RWPE2 (cell line): ENCODE measurements at regions not wholly inside any gene's neighbourhood (a gene's known extent, or its start where the extent isn't known, plus 50 kb on each side); places are given as distances from the start of the nearest gene placed in this dataset.

Source experiments
- ATAC-seq: fragments of 200-7000 bp; cut with Tn5 transposase; 3 replicates; pipeline ENCODE4 v1.9.1; 2021; ENCODE audit warnings: low read depth
- DNase-seq: peaks from one replicate; pipeline ENCODE4 v3.0.0-alpha.2; 2020; ENCODE audit warnings: low spot score
- H3K27ac ChIP-seq: fragments of 450-650 bp; 2 replicates; pipeline ENCODE4 v1.5.1; 2017; ENCODE audit warnings: mild to moderate bottlenecking; ENCODE audit not compliant: poor library complexity, severe bottlenecking
- H3K27me3 ChIP-seq: fragments of 250-450 bp; sonication (Bioruptor Pico); 2 replicates; pipeline ENCODE4 v1.5.1; 2021; ENCODE audit warnings: mild to moderate bottlenecking, moderate library complexity; ENCODE audit not compliant: insufficient read depth, poor library complexity, severe bottlenecking
- H3K36me3 ChIP-seq: fragments of 250-450 bp; sonication (Bioruptor Pico); 2 replicates; pipeline ENCODE4 v1.5.1; 2020; ENCODE audit warnings: low read depth, mild to moderate bottlenecking, moderate library complexity
- H3K4me1 ChIP-seq: fragments of 250-450 bp; sonication (Bioruptor Pico); 2 replicates; pipeline ENCODE4 v1.5.1; 2021; ENCODE audit warnings: mild to moderate bottlenecking, moderate library complexity; ENCODE audit not compliant: insufficient read depth, poor library complexity, severe bottlenecking
- H3K4me3 ChIP-seq: fragments of 250-450 bp; sonication (Bioruptor Pico); 2 replicates; pipeline ENCODE4 v1.5.1; 2021; ENCODE audit warnings: mild to moderate bottlenecking, moderate library complexity; ENCODE audit not compliant: severe bottlenecking
- H3K9me3 ChIP-seq: fragments of 250-450 bp; sonication (Bioruptor Pico); 2 replicates; pipeline ENCODE4 v1.5.1; 2021; ENCODE audit warnings: mild to moderate bottlenecking, moderate library complexity; ENCODE audit not compliant: severe bottlenecking
- TF ChIP-seq, protein P1 (sequence below): fragments of 450-650 bp; IDR thresholded peaks from one replicate; pipeline ENCODE4 v1.5.1; 2017; ENCODE audit warnings: mild to moderate bottlenecking, moderate library complexity; ENCODE audit not compliant: poor library complexity, severe bottlenecking

GRCh38 chr6:164359441-164359840, 944.9 kb downstream of the QKI start:
- H3K9me3 ChIP-seq = no peaks in the 10 kb centered on the region
- no peak overlapping the region for H3K27ac ChIP-seq
- TF ChIP-seq, protein P1, sequence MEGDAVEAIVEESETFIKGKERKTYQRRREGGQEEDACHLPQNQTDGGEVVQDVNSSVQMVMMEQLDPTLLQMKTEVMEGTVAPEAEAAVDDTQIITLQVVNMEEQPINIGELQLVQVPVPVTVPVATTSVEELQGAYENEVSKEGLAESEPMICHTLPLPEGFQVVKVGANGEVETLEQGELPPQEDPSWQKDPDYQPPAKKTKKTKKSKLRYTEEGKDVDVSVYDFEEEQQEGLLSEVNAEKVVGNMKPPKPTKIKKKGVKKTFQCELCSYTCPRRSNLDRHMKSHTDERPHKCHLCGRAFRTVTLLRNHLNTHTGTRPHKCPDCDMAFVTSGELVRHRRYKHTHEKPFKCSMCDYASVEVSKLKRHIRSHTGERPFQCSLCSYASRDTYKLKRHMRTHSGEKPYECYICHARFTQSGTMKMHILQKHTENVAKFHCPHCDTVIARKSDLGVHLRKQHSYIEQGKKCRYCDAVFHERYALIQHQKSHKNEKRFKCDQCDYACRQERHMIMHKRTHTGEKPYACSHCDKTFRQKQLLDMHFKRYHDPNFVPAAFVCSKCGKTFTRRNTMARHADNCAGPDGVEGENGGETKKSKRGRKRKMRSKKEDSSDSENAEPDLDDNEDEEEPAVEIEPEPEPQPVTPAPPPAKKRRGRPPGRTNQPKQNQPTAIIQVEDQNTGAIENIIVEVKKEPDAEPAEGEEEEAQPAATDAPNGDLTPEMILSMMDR = no peak
- H3K4me1 ChIP-seq = no peaks in the 10 kb centered on the region
- H3K27me3 ChIP-seq = no peaks in the 10 kb centered on the region
- no peak overlapping the region for H3K4me3 ChIP-seq
- H3K36me3 ChIP-seq = no peaks in the 10 kb centered on the region
- DNase-seq (no peak), ATAC-seq (no peak)

DNA sequence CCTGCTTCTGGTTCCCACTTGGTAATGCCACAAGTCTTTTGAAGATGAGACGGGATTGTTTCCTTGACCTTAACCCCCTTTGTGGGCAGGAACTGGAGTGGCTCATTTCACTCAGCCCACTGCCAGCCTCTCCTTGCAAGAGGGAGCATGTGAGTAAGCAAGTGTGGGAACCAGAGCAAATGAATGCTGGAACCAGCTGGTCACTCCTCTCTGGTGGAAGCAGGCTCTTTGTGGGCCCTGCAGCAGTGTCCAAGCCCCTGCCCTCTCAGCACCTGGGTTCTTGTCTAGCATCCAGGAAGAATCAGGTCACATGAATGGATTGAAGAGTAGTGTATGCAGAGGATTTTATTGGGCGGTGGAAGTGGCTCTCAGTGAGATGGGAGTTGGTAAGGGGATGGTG, 944.5 kb downstream of the QKI start:
- TF ChIP-seq, protein P1 = no peak
- H3K4me1 ChIP-seq = no peaks in the 10 kb centered on the region
- DNase-seq (no peak), ATAC-seq (no peak)
- no peaks in the 10 kb centered on the region for H3K9me3 ChIP-seq
- no peaks in the 10 kb centered on the region for H3K36me3 ChIP-seq
- no peak overlapping the region for H3K4me3 ChIP-seq
- H3K27me3 ChIP-seq = no peaks in the 10 kb centered on the region
- no peak overlapping the region for H3K27ac ChIP-seq

GRCh38 chr6:164356814-164357213, 942.3 kb downstream of the QKI start:
- ATAC-seq = no peak
- DNase-seq = no peak
- no peaks in the 10 kb centered on the region for H3K27me3 ChIP-seq

DNA sequence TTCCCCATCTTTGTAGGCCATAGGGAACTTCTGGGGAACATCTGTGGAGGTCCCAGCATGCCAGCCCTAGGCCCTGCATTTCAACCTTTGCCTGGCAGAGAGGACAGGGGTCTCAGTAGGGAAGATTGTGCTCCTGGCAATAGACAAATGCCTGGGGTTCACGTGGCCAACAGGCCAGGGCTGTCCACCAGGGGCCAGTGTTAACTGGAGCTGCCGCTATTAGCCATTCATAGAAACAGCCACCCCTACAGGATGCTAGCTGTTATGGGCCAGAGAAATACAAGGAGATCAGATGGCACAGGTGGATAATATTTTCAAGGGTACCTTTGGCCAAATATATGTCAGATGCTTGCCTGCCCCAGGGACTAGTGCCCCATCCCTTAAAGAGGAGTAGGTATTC, 932.9 kb downstream of the QKI start:
- Histone ChIP-seq H3K4me3 (no peak overlapping the region), H3K9me3 (no peaks in the 10 kb centered on the region), H3K4me1 (no peaks in the 10 kb centered on the region), H3K27me3 (no peaks in the 10 kb centered on the region), H3K36me3 (no peaks in the 10 kb centered on the region), H3K27ac (no peak overlapping the region)
- TF ChIP-seq, protein P1 = no peak
- ATAC-seq = no peak
- no peak for DNase-seq

More at GRCh38 chr6:164356814-164357213, 942.3 kb downstream of the QKI start:
- no peaks in the 10 kb centered on the region for H3K36me3 ChIP-seq
- H3K4me3 ChIP-seq = no peak overlapping the region
- no peaks in the 10 kb centered on the region for H3K4me1 ChIP-seq
- TF ChIP-seq, protein P1 = no peak
- H3K9me3 ChIP-seq = no peaks in the 10 kb centered on the region
- no peak overlapping the region for H3K27ac ChIP-seq

DNA sequence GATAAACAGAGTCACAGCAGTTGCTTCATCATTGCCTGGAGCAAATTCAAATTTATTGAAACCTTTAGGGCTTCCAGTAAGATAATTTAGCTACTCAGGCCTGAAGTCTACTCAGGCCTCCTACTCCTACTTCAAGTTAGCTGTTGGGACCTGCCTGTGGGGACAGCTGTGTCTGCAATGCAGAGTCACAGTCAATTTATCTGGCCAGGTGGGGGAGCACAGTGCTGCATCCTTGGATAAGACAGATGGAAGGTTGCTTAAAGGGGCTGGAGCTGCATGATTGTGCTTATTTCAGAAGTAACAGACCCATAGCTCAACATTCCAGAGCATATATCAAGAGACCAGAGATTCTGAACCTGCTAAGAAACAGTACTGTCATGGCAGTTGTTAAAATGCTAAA, 932.1 kb downstream of the QKI start:
- Histone ChIP-seq H3K4me3 (no peak overlapping the region), H3K27me3 (no peaks in the 10 kb centered on the region), H3K36me3 (no peaks in the 10 kb centered on the region), H3K27ac (no peak overlapping the region), H3K4me1 (no peaks in the 10 kb centered on the region), H3K9me3 (no peaks in the 10 kb centered on the region)
- ATAC-seq (no peak), DNase-seq (no peak)
- TF ChIP-seq, protein P1 = no peak
